ENCODE measurements at regions not wholly inside any gene's neighbourhood (a gene's known extent, or its start where the extent isn't known, plus 50 kb on each side); places are given as distances from the start of the nearest gene placed in this dataset.

DNA sequence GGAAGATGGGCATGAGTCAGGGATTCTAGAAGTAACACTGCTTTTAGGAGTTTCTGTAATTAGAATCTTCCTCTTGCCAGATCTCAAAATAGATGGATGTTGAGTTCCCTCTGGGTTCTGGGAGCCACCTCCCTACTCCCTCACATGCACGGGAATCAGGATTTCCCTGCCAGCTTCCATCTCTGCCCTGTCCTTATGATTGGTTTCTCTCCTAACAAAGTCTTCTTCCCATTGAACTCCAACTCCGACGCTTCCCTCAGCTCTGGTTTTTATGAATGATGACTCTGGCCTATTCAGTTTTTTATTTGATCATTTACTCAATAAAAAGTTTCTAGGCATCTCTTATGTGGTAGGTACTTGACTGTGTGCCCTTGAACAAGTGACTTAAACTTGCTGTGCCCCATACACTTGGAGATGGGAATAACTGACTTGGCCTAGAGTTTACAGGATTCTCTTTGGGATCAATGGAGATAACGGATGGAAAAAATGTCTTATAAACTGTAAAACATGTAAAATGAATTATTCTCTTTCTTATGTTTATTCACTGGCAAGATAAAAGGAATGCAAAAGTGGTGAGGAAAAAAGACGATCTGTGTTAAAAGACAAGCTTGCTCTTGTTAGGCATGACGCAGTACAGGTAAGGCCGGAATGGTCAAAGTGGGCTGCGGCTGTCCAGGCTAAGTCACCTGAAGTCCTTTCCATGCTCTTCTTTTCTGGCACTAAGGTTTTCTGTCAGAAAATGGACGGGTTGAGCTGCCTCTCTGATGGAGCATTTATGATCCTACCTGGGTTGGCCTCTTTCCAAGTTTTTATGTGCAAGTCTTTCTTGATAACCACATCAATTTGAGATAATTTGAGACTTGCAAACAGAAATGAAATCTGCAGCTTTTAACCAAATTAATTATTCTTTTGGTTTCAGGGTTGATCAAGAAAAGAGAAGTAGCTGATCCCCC lies 199.6 kb downstream of the MYCN start:
- DNase-seq = no peak

DNA sequence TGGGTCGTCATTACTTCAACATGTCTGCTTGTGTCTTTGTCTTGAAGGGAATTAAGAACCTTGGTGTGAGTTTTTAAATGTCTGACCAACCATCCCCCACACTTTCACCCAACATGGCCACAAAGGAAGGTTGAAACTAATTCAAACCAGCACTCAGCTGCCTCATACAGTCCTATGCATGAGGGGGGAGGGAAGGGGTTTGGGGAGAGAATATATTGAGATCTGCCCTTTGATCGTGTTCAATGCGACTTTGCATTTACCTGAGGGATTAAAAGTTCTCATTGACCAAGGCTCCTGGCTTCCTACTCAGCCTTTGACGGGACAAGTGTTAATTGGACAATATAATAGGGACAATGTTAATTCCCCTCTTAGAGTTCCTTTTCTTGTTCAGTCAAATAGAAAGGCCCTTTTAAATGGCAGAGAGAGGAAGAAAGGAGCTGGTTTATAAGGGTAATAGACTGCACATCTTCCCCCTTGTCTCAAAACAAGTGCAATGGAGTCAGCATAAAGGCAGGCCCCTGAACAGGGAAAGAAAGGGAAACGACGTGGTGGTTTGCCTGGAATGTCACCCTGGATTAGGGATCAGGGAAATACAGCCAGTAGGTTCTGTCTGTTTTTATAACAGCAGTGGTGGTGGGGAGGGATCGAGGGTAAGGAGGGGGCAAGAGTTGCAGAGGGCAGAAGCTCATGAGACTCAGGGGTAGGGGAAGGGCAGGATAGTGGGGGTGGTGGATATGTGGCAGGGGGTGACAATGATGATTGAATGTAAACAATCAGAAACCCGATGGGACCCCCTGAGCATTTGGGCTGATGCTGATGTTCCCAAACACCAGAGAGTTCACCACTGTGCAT lies 198.7 kb downstream of the MYCN start:
- no peak for DNase-seq

DNA sequence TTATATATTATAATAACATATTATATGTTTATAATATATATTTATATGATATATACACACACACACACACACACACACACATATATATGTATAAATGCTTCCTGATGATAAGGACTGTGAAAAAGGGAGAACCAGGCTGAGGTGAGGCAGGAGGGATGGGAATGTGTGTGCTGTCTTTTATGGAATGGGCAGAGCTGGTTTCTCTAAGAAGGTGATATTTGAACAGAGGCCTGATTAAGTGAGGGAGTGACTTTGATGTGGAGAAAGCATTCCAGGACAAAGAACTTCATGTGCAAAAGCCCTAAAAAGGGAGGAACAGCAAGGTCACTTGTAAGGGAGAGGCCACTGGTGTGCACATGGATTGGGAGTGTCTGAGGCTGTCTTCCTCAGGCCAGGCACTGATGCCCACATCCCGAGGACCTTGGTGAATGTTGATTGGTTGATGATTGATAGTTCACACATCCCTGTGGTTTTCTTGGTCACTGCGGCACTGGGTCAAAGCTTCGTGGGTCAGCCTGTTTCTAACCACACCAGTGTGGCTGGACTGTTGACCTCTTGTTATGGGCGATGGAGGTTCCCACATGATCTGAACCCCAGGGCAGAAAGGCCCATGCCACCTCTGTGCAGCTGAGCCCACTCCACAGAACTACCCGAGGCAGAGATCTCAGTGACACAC lies 196.9 kb downstream of the MYCN start:
- no peak for DNase-seq

DNA sequence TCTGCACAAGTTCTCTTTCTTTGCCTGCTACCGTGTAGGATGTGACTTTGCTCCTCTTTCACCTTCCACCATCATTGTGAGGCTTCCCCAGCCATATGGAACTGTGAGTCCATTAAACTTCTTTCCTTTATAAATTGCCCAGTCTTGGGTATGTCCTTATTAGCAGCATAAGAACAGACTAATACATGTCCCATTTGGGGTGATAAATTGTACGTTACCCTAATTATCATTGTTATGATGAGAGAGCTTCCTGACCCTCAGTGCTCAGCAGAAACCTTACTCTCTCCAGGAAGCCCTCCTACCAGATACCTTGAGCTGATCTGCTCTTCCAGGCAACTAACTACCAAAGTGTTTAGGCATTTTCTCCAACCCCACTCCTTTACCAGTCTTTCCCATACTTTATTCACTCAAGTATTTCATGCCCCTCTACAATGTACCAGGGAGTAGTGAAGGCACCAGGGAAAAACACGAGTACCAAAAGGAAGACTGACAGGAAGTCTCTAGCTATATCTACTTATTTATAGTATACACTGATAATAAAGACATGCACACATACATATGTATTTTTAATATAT lies 196.2 kb downstream of the MYCN start:
- DNase-seq = no peak

DNA sequence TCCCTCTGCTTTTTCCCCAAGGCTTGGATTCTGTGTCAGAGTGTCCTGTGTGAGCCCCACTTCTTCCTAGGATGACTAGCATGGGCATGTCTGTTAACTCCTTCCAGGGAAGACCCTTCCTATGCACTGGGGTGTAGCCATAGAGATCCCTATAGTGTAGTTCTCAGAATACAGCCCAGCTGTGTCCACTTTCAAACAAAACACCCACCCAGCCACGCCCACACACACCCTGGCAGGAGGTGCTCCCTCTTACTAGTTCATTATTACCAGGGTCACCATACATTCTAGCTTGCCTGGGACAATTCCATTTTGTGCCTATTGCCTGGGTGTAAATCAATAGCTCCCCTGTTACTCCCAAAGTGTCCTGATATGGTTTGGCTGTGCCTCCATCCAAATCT lies 195.6 kb downstream of the MYCN start:
- no peak for DNase-seq

DNA sequence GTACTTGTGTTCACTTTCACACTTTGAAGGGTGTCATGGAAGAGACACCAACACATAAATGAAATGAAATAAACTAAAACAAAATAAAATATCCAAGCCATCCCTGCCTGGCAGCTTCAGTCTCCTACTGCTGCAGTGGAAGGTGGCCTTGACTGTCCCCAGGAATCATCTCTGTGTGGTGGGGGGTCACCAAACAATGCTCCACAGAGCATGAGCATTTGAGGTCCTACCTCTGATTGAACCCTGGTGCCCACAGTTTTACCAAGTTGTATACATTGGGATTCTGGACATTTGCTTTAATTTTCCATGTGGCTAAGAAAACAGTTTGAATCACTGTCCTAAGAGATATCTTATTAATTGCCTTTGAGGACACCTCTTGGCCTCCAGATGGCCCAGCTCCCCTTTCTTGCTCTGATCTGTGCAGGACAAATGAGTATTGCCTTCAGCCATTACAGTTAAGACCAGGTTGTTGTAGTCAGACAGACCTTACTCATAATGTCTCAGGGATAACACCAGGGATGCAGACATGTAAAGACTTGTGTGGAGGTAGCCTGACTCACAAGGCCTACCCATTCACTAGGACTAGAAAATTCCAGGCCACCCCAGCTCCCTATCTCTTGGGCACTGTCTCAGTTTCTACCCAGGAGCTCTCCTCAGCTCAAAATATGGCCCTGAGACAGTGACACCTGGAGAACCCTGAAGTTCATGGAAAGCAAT lies 195.0 kb downstream of the MYCN start:
- DNase-seq = no peak

DNA sequence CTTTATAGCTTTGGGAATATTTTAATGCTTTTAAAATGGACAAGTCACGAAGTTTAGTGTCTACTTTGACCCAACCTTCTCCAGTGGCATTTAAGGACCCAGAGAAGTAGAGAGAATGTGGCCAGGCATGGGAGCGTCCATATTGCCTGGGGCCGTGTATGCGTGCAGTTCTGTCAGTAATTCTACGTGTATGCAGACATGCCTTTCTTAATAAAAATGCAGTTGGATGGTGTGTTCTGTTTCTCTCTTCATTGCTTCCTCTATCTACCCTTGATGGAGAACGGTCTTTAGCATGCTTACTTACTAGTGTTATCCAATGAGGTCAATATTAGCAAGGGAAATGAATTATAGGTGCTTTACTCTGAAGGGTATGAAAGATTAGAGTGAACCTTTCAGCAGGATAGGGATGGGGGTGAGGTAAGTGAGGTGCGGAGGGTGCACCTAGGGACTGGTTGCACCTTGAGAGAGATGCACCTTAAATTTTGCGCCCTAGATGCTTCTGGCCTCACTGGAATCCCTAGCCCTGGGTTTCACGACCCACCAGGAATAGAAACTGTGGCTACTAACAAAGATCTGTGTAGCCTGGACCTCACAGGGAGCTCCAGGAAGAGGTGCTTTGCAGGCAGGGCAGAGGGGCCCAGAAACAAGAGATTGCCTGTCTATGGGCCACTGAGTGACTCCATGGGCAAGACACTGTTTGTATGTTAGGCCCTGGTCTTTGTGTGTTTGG lies 194.3 kb downstream of the MYCN start:
- no peak for DNase-seq

DNA sequence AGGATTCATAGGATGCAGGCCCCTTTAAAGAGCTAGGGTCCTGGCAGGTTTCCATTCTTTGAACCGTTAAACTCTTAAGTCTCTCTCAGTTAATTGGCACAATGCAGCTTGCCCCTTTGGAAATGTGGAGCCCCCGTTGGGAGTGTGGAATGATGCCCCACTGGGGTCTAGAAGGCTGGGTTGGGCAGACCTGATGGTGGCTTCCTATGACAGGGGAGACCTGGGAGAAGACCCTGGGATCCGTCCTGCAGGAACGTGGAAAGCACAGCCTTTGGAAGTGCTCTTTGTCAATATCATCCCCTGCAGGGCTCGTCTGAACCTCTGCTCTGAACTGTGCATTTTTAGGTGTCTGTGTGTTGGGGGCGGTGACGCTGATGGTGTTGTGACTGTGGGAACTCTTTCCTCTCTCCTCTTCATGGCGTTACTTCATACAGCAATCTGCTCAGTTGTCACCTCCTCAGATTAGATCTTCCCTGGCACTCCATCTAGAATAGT lies 190.6 kb downstream of the MYCN start:
- no peak for DNase-seq

DNA sequence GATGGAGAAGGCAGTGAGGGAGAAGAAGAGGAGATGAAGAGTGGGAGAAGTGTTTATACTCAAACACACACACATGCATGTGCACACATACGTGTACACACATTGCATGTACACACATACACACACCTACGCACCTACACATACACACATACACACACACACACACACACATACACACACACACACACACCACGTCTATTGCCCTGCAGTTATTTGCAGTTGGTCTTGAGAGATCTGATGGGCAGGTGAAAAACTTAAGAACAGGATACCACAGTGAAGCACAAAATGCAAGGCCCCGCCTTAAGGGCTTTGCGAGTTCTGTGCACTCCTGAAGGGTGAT lies 190.2 kb downstream of the MYCN start:
- no peak for DNase-seq

DNA sequence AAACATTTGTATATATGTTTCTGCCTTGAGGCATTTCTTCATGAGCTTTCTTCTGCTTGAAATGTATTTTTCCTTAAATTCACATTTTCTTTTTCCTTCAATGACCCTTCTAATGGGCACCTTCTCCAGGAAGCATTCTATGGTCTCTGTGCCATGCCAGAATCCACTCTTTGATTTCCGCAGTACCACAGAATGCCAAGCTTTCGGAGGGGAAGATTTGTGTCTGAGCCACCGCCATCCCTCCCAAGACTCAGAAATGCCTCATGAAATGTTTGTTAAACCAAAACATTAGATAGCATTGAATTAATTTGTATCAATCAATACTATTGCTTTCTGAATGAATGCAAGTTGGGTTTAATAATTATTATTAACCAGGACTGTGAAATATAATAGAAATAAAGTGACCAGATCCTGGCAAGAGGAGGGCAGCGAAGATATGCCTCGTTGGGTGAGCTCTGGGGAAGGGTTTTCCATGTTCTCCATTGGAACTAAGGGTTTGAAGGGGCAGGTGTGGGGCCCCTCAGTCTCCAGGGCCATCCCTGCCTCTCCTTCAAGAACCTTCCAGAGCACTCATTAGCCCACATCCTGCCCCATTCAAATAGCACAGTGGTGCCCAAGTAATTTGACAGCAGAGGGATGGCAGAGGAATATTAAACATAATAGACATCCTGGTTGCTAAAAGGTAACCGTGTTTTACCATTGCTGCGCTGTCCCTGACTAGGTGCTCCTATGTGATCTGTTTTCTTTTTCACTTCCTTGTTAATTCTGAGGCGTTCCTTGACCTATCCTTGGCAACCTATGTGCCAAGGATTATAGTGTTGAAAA lies 189.6 kb downstream of the MYCN start:
- DNase-seq = no peak

DNA sequence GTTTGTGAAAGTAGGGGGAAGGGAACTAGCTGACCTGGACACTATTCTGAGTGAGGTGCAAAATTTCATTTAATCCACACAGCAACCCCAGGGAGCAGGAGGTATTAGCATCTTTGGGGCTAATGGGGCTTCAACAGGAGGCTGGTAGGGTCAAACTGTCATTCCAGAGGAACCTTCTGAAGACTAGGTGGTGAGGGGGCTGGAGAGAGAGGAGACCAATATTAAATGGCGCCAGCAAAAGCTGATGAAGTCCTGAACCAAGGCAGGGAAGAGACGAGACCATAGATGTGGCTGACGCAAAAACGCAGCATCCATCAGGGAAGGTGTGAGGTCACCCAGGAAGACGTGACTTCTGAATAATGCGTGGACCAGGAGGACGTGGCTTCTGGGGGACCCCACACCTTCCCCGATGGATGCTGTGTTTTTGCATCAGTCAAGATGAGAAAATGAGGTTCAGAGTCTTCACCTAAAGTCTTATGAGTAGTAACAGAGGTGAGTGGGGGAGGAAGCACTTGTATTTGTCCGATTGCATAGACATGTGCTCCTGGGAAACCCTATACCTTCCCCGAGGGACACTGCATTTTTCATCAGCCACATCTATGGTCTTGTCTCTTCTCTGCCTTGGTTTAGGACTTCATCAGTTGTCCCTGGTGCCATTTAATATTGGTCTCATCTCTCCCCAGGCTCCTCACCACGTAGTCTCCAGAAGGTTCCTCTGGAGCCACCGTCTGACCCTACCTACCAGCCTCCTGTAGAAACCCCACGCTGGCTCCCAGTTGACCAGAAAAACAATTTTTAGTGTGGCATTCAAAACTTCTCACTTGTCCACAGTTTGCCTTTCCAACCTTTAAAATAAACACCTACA lies 188.6 kb downstream of the MYCN start:
- DNase-seq = no peak

DNA sequence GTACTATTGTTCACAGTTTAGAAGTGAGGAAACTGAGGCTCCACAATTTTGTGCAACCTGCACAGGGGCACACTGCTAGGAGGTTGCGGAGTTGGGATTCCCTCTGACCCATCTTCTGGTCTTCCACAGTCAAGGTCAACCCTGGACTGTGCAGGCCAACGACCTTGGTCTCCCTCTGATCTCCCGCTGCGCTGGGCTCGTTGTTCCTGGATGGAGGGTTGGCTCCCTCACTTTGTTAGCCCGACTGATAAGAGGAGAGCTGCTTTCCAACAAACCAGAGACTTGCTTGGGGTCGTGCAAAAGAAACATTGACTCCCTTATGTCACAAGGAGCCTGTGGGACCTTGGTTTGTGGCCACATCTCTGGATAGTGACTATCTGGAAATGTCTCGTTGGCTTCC lies 187.6 kb downstream of the MYCN start:
- no peak for DNase-seq

DNA sequence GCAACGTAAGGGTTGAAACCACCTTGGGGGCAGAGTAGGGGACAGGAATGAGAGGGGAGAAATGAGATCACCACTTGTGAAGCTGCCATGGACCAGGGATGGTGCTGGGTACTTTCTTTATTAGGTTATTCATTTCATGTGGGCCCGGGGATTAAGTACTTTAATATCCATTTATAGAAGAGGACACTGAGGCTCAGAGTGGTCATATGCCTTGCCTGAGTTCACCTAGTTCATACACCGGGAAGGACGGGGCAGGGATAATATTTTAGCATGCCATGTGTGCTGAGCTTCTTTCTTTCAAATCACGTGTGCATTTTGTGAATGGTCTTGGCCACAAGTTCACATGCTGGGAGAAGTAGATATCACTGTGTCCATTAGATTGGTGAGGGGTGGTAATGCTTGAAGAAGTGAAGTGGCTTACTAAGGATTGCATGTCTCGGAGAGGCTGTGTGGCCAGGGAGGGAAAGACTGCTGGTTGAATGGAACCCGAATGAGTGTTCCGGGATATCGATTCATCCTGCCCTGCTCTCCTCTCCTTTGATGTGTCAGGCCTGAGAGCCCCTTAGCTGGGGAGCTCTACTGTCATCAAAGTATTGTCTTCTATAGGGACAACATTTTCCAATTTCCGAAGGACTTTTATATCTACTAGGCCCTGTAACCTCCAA lies 187.1 kb downstream of the MYCN start:
- no peak for DNase-seq

DNA sequence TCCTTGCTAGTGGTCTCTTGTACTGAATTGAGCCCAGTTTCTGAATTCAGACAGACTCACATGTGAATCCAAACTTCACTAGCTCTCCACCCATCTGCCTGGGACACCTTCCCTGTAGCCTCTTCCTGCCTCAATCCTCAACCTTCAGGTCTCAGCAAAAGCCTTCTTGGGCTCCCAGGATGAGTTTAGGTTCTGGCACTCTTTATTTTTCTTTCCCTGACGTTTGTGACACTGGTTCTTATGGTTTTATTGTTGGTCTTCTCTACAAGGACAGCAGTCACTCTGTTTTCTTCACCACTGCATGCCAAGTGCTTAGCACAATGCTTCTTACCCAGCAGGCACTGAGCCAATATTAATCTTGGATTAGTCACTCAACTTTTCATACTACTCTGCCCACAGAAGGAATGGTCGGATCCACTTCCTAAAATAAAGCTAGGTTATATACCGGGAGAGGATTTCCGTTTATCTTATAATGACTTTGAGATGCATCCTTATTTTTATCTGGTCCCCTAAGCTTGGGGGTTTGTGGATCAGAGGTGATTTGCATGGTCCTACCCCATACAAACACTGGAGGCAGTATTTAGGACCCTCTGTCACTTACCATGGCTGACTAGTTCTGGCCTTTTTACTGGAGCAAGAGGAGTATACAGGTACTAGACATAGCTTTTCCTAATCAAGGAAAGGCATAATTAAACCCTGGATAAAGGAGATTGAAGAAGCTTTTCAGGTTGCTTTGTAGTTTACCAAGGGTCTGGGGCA lies 186.3 kb downstream of the MYCN start:
- DNase-seq = no peak

DNA sequence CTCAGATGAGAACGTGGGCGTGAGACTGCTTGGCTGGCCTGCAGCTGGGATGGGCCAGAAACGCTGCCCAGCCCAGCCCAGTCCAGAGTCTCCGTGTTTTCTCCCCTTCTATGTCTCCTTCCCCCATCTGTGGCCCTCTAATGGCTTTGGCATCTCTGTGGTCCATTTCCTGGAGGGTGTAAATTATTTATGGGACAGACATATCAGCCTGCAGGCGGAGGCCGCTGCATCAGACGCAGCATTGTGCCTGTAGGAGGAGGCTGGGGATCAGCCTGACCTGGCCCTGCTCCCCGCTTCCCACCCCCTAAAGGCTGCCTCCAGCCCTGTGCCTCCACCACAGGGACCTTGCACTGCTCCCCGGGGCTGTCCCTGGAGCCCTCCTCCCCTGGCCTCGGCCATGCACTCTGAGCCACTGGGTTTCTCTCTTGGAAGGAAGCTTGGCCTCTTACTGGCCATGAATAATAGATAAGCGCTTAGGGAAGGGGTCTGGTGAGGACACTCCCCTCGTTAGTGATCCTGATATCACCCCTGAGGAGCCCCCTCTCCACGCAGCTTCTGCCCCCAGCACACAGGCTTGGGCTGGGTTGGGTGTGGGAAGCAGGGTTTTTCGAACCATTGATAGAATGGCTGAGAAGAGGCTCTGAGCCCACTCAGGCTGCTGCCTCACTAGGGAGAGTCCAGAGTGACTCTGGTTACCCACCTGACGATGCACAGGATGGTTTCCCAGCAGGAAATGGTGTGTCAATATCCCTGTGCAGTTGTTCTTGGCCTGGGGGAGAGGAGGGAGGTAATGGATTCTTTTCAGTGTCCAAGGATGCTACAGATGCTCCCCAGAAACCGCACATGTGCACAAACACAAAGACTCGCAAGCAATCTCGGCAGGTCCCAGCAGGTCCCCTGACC lies 185.5 kb downstream of the MYCN start:
- no peak for DNase-seq

DNA sequence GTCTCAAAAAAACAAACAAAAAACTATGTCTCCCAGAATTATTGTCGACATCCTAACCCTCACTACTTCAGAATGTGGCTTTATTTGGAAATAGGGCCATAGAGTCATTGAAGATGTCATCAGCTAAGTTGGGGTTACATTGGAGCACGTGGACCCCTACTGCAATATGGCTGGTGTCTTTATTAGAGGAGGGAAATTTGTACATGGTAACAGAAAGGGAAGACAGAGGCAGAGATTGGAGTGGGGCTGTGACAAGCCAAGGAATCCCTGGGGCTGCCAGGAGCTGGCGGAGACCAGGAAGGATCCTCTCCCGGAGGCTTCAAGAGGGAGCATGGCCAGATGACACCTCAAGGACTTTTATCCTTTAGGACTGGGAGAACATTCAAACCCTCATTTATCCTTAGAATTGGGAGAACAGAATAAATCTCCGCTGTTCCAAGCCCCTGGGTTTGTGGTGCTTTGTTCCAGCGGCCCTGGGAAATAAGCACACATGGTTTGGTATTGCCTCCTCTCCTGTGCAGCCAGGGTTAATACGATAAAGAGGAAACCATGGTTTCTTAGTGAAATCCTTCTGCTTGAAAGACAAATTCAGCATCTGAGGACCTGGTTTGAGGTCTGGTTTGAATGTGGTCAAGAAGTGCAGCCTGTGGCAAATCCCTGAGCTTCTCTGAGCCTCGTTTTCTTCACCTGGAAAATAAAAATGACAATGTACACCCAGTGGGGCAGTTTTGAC lies 184.7 kb downstream of the MYCN start:
- DNase-seq = no peak
